ENCODE measurements at regions not wholly inside any gene's neighbourhood (a gene's known extent, or its start where the extent isn't known, plus 50 kb on each side); places are given as distances from the start of the nearest gene placed in this dataset.

DNA sequence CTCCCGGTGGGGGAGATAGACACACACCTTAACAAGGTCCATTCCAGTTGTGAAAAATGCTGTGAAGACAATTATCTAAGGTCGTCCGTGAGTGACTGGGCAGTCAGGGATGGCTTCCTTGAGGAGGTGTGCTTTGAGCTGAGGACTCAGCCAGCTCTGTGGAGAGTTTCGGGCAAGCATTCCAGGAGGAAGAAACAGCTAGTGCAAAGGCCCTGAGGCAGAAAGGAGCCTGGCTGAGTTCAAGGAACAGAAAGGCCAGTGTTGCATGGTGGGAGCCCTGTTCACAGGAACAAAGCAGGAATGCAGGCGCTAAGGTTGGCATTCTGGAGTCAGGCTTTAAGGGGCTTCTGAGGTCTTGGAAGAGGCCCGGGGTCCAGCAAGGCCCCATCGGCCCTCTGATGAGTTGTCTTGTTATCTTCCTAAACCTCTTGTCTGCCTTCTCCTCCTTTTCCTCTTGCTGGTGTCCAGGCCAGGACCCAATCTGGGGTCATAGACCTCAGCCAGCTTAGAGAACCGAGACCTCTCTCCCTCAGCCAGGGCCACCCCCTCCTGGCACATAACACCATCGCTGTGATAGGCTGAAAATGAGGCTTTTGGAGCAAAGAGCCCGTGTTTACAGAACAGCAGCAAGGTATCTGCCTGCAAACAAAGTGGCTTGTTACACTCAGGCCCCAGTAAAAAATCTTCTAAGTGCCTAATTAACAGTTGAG, 270.2 kb upstream of the MVB12B start:
- TF ChIP-seq POLR2AphosphoS5 (IDR thresholded peaks at IDR 0.05; ENCODE audit: borderline replicate concordance, low read depth, low read length) = no peak
- no peak for TF ChIP-seq EZH2 (IDR thresholded peaks at IDR 0.05)
- TF ChIP-seq FOXP2 (optimal IDR thresholded peaks at IDR 0.05; ENCODE audit: control extremely low read depth, extremely low read length, insufficient read depth) = no peak

All from SK-N-MC (cell line).